GM23338 (cell line): ENCODE measurements at regions not wholly inside any gene's neighbourhood (a gene's known extent, or its start where the extent isn't known, plus 50 kb on each side); places are given as distances from the start of the nearest gene placed in this dataset.

Experiments used
- ATAC-seq: fragments of 200-7000 bp; cut with Tn5 transposase; 3 replicates; pipeline ENCODE4 v1.9.1; 2020
- DNase-seq: peaks from one replicate; pipeline ENCODE4 v3.0.0-alpha.2; 2015; ENCODE audit warnings: low spot score
- H2AFZ ChIP-seq: fragments of 200-600 bp; sonication (generic); 2 replicates; pipeline ENCODE4 v1.8.0; 2016; ENCODE audit warnings: antibody characterized with exemption, mild to moderate bottlenecking, moderate library complexity
- H3F3A ChIP-seq: fragments of 200-600 bp; sonication (generic); replicated peaks from 2 replicates; pipeline ENCODE4 v1.8.0; 2017; ENCODE audit warnings: antibody characterized with exemption, mixed run types, low read depth
- H3K27ac ChIP-seq: fragments of 200-600 bp; sonication (generic); 2 replicates; pipeline ENCODE4 v1.6.1; 2016; ENCODE audit warnings: low read depth
- H3K27me3 ChIP-seq: fragments of 200-600 bp; sonication (generic); 2 replicates; pipeline ENCODE4 v1.8.0; 2016; ENCODE audit warnings: mild to moderate bottlenecking, mixed run types, moderate library complexity; ENCODE audit not compliant: insufficient read depth
- H3K36me3 ChIP-seq: fragments of 200-600 bp; sonication (generic); 2 replicates; pipeline ENCODE4 v1.8.0; 2016; ENCODE audit warnings: mild to moderate bottlenecking; ENCODE audit not compliant: insufficient read depth
- H3K4me1 ChIP-seq: fragments of 200-600 bp; sonication (generic); 2 replicates; pipeline ENCODE4 v1.8.0; 2016; ENCODE audit warnings: mild to moderate bottlenecking, moderate library complexity; ENCODE audit not compliant: insufficient read depth
- H3K4me2 ChIP-seq: fragments of 200-600 bp; sonication (generic); 2 replicates; pipeline ENCODE4 v1.7.1; 2017; ENCODE audit warnings: mixed run types
- H3K4me3 ChIP-seq: fragments of 200-600 bp; sonication (generic); 2 replicates; pipeline ENCODE4 v1.6.1; 2016; ENCODE audit warnings: mixed run types
- H3K79me2 ChIP-seq: fragments of 200-600 bp; sonication (generic); replicated peaks from 2 replicates; pipeline ENCODE4 v1.8.0; 2017; ENCODE audit warnings: mild to moderate bottlenecking; ENCODE audit not compliant: insufficient read depth
- H3K9me2 ChIP-seq: fragments of 200-600 bp; sonication (generic); 2 replicates; pipeline ENCODE4 v1.8.0; 2017; ENCODE audit not compliant: insufficient read depth
- H4K20me1 ChIP-seq: fragments of 200-600 bp; sonication (generic); replicated peaks from 2 replicates; pipeline ENCODE4 v1.8.0; 2017; ENCODE audit warnings: mild to moderate bottlenecking; ENCODE audit not compliant: insufficient read depth
- H3K27ac Mint-ChIP-seq: 2 replicates; pipeline ENCODE4 v1.8.0; 2020; ENCODE audit warnings: inconsistent platforms, mild to moderate bottlenecking, moderate library complexity, mixed read lengths
- H3K27me3 Mint-ChIP-seq: 3 replicates; pipeline ENCODE4 v1.8.0; 2022; ENCODE audit warnings: low read depth, mild to moderate bottlenecking, moderate library complexity, mixed read lengths, inconsistent platforms; ENCODE audit not compliant: insufficient read depth, poor library complexity
- H3K36me3 Mint-ChIP-seq: 3 replicates; pipeline ENCODE4 v1.8.0; 2021; ENCODE audit warnings: low read depth, mild to moderate bottlenecking, inconsistent platforms, moderate library complexity, mixed read lengths
- H3K4me1 Mint-ChIP-seq: 3 replicates; pipeline ENCODE4 v1.8.0; 2020; ENCODE audit warnings: mild to moderate bottlenecking, inconsistent platforms, mixed read lengths
- H3K4me3 Mint-ChIP-seq: 3 replicates; pipeline ENCODE4 v1.8.0; 2021; ENCODE audit warnings: moderate library complexity, mild to moderate bottlenecking, inconsistent platforms, mixed read lengths
- H3K9me3 Mint-ChIP-seq: 3 replicates; pipeline ENCODE4 v1.8.0; 2020; ENCODE audit warnings: moderate library complexity, mild to moderate bottlenecking, inconsistent platforms, mixed read lengths
- EZH2 ChIP-seq: fragments of 200-600 bp; sonication (generic); IDR thresholded peaks from one replicate; pipeline ENCODE4 v1.8.0; 2017; ENCODE audit warnings: antibody characterized with exemption, mild to moderate bottlenecking, low read depth; ENCODE audit not compliant: unreplicated experiment
- EZH2phosphoT487 ChIP-seq: fragments of 200-600 bp; sonication (generic); IDR thresholded peaks from one replicate; pipeline ENCODE4 v1.8.1; 2018; ENCODE audit warnings: antibody characterized with exemption; ENCODE audit not compliant: unreplicated experiment
- JUNB ChIP-seq: IDR thresholded peaks from one replicate; pipeline ENCODE4 v1.6.1; 2016; ENCODE audit warnings: antibody characterized with exemption; ENCODE audit not compliant: unreplicated experiment
- NANOG ChIP-seq: IDR thresholded peaks from 2 replicates; pipeline ENCODE4 v1.6.1; 2016; ENCODE audit warnings: antibody characterized with exemption, borderline replicate concordance
- POLR2AphosphoS5 ChIP-seq: IDR thresholded peaks from 2 replicates; pipeline ENCODE4 v1.6.1; 2016; ENCODE audit warnings: antibody characterized with exemption, low read depth
- STAT1 ChIP-seq: IDR thresholded peaks from one replicate; pipeline ENCODE4 v1.6.1; 2016; ENCODE audit warnings: antibody characterized with exemption; ENCODE audit not compliant: unreplicated experiment
- ZNF114 ChIP-seq: fragments of 250-450 bp; sonication (Bioruptor Pico); IDR thresholded peaks from 2 replicates; pipeline ENCODE4 v1.5.0; 2020; ENCODE audit warnings: mild to moderate bottlenecking, moderate library complexity
- ZNF331 ChIP-seq: fragments of 250-450 bp; sonication (Bioruptor Pico); IDR thresholded peaks from 2 replicates; pipeline ENCODE4 v1.5.0; 2020; ENCODE audit warnings: low read depth, mild to moderate bottlenecking, moderate library complexity
- TF ChIP-seq, protein P1 (sequence below): fragments of 250-450 bp; sonication (Bioruptor Pico); IDR thresholded peaks from 2 replicates; pipeline ENCODE4 v1.5.0; 2020; ENCODE audit warnings: mild to moderate bottlenecking, moderate library complexity
- TF ChIP-seq, protein P2 (sequence below): IDR thresholded peaks from one replicate; pipeline ENCODE4 v1.6.1; 2018; ENCODE audit warnings: antibody characterized with exemption; ENCODE audit not compliant: unreplicated experiment
- TF ChIP-seq, protein P3 (sequence below): IDR thresholded peaks from 2 replicates; pipeline ENCODE4 v1.6.1; 2016; ENCODE audit warnings: antibody characterized with exemption

DNA sequence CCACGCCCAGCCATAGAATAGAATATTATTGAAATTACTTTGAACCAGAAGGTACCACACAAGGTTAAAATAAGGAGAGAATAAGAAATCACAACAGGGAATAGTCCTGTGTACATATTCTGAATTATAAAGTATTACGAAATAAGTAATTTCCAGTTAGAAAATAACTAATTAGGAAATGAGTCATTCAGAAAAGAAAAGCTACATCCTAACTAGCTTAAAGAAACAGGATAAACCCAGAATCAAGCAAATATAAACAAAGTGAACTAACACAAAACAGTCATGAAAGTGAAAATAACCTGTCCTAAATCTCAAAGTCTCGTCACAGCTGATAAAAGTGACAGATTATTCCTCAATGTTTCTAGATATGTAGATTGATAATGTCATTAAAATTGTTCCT, 74.8 kb upstream of the NEBL start (continued):
- TF ChIP-seq, protein P1, sequence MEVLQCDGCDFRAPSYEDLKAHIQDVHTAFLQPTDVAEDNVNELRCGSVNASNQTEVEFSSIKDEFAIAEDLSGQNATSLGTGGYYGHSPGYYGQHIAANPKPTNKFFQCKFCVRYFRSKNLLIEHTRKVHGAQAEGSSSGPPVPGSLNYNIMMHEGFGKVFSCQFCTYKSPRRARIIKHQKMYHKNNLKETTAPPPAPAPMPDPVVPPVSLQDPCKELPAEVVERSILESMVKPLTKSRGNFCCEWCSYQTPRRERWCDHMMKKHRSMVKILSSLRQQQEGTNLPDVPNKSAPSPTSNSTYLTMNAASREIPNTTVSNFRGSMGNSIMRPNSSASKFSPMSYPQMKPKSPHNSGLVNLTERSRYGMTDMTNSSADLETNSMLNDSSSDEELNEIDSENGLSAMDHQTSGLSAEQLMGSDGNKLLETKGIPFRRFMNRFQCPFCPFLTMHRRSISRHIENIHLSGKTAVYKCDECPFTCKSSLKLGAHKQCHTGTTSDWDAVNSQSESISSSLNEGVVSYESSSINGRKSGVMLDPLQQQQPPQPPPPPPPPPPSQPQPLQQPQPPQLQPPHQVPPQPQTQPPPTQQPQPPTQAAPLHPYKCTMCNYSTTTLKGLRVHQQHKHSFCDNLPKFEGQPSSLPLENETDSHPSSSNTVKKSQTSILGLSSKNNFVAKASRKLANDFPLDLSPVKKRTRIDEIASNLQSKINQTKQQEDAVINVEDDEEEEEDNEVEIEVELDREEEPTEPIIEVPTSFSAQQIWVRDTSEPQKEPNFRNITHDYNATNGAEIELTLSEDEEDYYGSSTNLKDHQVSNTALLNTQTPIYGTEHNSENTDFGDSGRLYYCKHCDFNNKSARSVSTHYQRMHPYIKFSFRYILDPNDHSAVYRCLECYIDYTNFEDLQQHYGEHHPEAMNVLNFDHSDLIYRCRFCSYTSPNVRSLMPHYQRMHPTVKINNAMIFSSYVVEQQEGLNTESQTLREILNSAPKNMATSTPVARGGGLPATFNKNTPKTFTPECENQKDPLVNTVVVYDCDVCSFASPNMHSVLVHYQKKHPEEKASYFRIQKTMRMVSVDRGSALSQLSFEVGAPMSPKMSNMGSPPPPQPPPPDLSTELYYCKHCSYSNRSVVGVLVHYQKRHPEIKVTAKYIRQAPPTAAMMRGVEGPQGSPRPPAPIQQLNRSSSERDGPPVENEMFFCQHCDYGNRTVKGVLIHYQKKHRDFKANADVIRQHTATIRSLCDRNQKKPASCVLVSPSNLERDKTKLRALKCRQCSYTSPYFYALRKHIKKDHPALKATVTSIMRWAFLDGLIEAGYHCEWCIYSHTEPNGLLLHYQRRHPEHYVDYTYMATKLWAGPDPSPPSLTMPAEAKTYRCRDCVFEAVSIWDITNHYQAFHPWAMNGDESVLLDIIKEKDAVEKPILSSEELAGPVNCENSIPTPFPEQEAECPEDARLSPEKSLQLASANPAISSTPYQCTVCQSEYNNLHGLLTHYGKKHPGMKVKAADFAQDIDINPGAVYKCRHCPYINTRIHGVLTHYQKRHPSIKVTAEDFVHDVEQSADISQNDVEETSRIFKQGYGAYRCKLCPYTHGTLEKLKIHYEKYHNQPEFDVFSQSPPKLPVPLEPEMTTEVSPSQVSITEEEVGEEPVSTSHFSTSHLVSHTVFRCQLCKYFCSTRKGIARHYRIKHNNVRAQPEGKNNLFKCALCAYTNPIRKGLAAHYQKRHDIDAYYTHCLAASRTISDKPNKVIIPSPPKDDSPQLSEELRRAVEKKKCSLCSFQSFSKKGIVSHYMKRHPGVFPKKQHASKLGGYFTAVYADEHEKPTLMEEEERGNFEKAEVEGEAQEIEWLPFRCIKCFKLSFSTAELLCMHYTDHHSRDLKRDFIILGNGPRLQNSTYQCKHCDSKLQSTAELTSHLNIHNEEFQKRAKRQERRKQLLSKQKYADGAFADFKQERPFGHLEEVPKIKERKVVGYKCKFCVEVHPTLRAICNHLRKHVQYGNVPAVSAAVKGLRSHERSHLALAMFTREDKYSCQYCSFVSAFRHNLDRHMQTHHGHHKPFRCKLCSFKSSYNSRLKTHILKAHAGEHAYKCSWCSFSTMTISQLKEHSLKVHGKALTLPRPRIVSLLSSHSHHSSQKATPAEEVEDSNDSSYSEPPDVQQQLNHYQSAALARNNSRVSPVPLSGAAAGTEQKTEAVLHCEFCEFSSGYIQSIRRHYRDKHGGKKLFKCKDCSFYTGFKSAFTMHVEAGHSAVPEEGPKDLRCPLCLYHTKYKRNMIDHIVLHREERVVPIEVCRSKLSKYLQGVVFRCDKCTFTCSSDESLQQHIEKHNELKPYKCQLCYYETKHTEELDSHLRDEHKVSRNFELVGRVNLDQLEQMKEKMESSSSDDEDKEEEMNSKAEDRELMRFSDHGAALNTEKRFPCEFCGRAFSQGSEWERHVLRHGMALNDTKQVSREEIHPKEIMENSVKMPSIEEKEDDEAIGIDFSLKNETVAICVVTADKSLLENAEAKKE (CRISPR knock-in tag) = no peak
- TF ChIP-seq ZNF114 (CRISPR knock-in tag) (no peak), STAT1 (no peak), POLR2AphosphoS5 (no peak), NANOG (no peak), ZNF331 (CRISPR knock-in tag) (no peak)
- TF ChIP-seq, protein P2, sequence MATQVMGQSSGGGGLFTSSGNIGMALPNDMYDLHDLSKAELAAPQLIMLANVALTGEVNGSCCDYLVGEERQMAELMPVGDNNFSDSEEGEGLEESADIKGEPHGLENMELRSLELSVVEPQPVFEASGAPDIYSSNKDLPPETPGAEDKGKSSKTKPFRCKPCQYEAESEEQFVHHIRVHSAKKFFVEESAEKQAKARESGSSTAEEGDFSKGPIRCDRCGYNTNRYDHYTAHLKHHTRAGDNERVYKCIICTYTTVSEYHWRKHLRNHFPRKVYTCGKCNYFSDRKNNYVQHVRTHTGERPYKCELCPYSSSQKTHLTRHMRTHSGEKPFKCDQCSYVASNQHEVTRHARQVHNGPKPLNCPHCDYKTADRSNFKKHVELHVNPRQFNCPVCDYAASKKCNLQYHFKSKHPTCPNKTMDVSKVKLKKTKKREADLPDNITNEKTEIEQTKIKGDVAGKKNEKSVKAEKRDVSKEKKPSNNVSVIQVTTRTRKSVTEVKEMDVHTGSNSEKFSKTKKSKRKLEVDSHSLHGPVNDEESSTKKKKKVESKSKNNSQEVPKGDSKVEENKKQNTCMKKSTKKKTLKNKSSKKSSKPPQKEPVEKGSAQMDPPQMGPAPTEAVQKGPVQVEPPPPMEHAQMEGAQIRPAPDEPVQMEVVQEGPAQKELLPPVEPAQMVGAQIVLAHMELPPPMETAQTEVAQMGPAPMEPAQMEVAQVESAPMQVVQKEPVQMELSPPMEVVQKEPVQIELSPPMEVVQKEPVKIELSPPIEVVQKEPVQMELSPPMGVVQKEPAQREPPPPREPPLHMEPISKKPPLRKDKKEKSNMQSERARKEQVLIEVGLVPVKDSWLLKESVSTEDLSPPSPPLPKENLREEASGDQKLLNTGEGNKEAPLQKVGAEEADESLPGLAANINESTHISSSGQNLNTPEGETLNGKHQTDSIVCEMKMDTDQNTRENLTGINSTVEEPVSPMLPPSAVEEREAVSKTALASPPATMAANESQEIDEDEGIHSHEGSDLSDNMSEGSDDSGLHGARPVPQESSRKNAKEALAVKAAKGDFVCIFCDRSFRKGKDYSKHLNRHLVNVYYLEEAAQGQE = no peak

DNA sequence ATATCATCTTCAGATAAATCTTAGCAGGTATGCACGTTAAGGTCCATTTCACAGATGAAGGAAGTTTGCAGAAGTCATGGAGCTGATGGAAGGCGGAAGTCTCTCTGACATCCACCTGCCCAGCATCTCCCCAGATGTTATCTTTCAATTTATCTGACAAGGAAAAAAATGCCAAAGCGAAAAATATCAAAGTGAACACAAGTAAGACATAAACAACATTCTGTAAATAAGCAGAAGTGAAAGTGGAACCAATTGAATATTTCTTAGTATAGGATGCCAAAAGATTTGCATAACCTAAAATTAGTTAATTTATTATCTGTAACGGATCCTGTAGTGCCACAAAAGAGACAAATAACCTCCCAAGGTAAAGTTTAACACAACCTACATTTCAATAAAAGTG, 73.6 kb upstream of the NEBL start:
- Histone ChIP-seq H3K36me3 (no peaks in the 10 kb centered on the region), H3F3A (no peaks in the 10 kb centered on the region), H3K9me2 (no peaks in the 10 kb centered on the region), H3K4me2 (no peak overlapping the region), H4K20me1 (no peaks in the 10 kb centered on the region), H3K4me1 (no peaks in the 10 kb centered on the region), H3K4me3 (no peak overlapping the region), H2AFZ (no peak overlapping the region), H3K27ac (no peak overlapping the region), H3K79me2 (no peaks in the 10 kb centered on the region), H3K27me3 (no peaks in the 10 kb centered on the region)
- Mint-ChIP-seq H3K4me1 (no peaks in the 10 kb centered on the region), H3K4me3 (no peak overlapping the region), H3K36me3 (no peaks in the 10 kb centered on the region), H3K27ac (no peak overlapping the region), H3K9me3 (no peaks in the 10 kb centered on the region), H3K27me3 (no peaks in the 10 kb centered on the region)
- DNase-seq = no peak
- ATAC-seq = no peak
- TF ChIP-seq, protein P3, sequence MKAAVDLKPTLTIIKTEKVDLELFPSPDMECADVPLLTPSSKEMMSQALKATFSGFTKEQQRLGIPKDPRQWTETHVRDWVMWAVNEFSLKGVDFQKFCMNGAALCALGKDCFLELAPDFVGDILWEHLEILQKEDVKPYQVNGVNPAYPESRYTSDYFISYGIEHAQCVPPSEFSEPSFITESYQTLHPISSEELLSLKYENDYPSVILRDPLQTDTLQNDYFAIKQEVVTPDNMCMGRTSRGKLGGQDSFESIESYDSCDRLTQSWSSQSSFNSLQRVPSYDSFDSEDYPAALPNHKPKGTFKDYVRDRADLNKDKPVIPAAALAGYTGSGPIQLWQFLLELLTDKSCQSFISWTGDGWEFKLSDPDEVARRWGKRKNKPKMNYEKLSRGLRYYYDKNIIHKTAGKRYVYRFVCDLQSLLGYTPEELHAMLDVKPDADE = no peak
- no peak for TF ChIP-seq EZH2
- no peak for TF ChIP-seq JUNB
- no peak for TF ChIP-seq EZH2phosphoT487
